ENCODE measurements at regions not wholly inside any gene's neighbourhood (a gene's known extent, or its start where the extent isn't known, plus 50 kb on each side); places are given as distances from the start of the nearest gene placed in this dataset.
A peak's percentile ranks its signal among the peaks of the same experiment; 100 is the strongest.
"Not testable (repeated sequence)": the region's sequence is repeated elsewhere in the genome, so short reads cannot be mapped to it uniquely, and the experiment has no call there.

GRCh38 chr21:35529171-35529863 lies 480.2 kb upstream of the RUNX1 start:
- peak; percentile 18 for DNase-seq (ENCODE audit: low read depth, low spot score)

DNA sequence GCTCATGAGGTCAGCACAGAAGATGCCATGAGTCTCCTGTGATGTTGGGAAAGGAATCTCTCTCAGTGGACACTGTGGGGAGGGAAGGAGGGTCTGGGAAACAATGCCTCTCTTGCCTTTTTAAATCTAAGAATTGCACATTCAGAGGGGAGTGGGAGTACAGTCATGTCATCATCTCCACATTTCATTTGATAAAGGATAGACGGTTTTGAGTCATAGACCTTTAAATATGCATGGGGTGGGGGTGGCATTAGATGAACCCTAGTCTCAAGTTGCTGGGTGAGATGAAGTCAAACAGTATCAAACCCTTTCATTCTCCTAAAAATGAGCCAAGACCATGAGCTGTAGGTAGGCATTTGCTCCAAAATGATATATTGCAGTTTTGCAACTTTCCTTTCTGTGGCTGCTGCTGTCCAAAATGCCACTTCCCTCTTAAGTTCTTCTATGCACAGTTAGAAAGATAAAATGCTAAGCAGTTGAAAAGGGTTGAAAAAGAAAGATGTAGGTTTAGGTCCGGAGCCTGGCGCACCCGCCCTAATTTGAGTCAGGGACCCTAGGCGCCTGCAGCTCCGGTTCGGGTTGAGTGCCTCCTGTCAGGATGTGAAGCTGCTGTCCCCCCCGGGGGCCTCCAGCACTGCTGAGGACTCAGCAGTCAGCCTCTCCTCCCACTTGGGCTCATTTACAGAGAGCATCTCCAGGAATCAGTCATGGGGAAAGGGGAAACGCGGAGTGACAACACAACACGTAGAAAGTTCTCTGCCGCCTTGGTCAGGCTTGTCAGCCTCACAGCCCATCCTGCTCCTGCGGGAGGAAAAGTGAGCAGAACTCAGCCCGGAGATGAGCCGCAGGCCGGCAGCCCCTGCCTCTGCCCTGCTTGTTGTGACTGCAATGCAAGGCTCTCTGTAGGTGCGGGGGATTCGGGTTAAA lies 479.3 kb upstream of the RUNX1 start:
- no peak for DNase-seq (ENCODE audit: low read depth, low spot score)

- DNase-seq (ENCODE audit: low read depth, low spot score) = no peak
Observed at GRCh38 chr21:35527358-35527757, 478.3 kb upstream of the RUNX1 start.

GRCh38 chr21:35525443-35525842 lies 476.3 kb upstream of the RUNX1 start:
- DNase-seq (ENCODE audit: low read depth, low spot score) = no peak

DNA sequence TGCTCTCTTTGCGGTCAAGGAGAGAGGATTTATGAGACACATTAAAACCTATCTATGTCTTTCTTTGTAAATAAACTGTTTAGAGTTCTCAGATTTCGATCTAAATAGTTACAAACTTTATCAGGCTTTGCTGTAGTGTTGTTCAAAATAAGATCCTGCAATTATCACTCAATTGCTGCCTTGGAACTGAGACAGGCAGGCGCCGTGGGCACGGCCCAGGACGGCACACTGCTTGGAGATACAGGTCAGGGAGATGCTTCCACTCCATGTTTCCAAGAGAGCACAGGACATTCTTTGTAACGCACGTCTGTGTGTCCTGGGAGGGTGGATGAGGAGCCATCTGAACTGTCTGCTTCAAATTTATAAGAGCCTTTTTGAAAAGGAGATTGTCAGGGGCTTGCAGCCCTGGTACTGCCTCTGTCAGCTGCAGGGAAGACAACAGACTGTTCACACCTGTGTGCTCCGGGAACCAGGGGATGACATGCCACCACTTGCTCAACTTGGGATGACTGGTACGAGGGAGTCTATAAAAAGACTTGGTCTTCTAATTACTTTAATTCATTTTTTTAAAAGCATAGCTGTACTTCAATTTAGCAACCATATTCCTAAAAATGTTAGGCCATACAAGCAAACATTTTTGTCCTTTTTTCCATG lies 472.9 kb upstream of the RUNX1 start:
- no peak for DNase-seq (ENCODE audit: low read depth, low spot score)

DNA sequence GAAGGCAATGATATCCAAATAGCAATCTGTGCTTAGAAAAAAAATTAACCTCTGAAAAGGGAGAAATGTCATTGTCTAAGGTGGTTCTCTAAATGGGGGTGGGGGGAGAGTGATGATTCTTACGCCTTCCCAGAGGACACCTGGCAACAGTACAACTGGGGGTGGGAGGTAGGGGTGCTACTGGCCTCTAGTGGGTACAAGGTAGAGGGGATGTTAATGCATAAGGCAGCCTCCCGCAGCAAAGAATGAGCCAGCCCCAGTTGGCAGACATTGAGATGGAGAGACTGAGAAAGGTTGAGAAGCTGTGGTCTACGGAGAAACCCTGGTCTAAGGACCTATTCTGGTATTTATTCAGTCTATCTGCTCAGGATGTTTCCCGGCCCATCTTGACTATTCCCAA lies 472.2 kb upstream of the RUNX1 start:
- DNase-seq (ENCODE audit: low read depth, low spot score) = no peak

DNA sequence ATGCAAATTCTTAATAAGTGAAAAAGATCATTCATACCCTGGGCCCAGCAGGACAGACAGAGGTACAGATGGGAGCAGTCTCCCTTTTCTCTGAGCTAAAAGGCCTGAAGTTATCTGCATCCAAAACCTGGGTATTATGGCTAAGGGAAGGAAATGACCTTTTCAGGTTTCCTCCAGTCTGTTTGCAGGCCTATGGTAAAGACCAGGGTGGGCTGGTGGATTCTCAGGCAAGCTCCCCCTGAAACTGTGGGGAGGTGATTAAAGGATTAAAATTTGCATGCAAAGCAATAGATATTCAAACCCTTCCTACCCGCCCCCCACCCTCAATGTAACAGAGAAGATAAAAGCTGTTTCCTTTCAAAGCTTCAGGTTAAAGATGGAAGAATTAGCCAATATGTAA lies 471.8 kb upstream of the RUNX1 start:
- DNase-seq (ENCODE audit: low read depth, low spot score) = no peak

GRCh38 chr21:35520302-35520701 lies 471.2 kb upstream of the RUNX1 start:
- no peak for DNase-seq (ENCODE audit: low read depth, low spot score)

GRCh38 chr21:35517865-35518264 lies 468.8 kb upstream of the RUNX1 start:
- DNase-seq (ENCODE audit: low read depth, low spot score) = no peak

- DNase-seq (ENCODE audit: low read depth, low spot score) = not testable (repeated sequence)
Observed at GRCh38 chr21:35516292-35516691, 467.2 kb upstream of the RUNX1 start.

GRCh38 chr21:35512346-35512745 lies 463.2 kb upstream of the RUNX1 start:
- no peak for DNase-seq (ENCODE audit: low read depth, low spot score)

GRCh38 chr21:35511696-35512162 lies 462.6 kb upstream of the RUNX1 start:
- no peak for DNase-seq (ENCODE audit: low read depth, low spot score)

GRCh38 chr21:35510957-35511695 lies 462.0 kb upstream of the RUNX1 start:
- no peak for DNase-seq (ENCODE audit: low read depth, low spot score)

DNA sequence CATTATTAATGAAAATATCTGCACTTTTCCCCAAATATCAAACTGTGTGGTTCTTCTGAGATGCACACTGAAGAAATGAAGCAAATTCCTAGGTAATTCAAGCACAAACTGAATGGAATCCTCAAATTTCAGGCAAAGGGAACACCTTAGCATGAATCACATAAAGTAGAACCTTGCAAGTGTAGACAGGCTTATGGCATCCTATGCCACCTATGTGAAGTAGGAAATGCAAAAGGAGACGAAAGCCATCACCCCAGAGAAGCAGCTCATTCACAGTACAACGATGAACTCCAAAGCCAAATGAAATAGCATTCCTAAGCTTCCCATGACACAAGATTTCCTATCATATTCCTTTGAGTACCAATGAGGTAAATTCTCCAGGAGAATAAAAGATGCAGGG lies 461.2 kb upstream of the RUNX1 start:
- no peak for DNase-seq (ENCODE audit: low read depth, low spot score)

DNA sequence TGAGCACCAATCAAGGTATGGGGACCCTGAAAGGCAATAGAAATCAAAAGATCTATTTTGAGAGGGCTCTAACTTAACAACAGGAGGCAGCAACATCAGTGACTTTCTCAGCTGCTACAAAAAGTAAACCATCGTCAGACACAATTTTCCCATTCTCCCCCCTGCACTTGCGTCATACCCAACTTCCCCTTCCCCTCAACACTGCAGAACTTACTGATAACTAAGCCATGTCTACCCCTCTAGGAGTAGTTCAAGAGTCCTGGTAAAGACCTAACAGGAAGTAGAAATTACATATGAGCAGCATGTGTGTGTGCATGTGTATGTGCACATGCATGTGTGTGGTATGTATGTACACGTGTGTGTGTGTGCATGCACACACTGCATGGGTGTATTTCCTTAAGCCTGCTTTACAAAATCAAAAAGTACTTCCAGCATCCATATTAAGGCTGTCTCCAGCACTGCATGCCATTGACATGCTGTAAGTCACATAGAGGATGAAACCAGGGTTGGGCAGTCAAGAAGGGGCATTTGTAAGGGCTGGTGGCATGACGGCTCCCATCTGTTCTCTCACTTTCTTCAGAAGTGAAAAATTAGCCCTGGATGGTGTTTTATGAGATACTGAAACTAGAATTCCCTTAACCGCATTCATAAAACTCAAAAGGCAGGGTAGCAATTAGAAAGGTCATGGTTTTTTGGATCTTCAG lies 460.1 kb upstream of the RUNX1 start:
- DNase-seq (ENCODE audit: low read depth, low spot score) = no peak

GRCh38 chr21:35508139-35508888 lies 459.2 kb upstream of the RUNX1 start:
- DNase-seq (ENCODE audit: low read depth, low spot score) = peak; percentile 23

DNA sequence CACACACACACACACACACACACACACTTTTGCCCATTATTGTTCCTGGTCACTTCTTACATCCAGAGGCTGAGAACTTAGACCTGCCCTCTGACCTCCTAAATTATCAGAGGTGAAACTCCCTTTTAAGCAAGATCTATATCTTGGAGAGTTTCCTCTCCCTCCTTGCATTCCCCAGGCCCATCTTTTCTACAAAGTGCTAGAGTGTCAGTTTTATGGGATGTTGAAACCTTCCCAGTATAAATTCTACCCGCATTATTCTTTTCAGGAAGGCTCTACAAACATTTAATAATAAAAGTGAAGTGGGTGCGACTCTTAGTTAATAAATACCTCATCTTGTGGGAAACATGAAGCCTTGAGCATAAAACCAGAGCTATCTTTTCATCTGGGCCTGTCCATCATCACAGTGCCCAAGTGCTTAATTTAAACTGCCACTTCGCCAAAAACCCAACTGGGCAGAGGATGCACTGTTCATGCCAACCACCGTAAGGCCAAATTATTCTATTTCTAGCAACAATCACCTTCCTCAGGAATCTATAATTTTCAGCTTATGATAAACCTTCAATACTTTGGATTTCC lies 458.2 kb upstream of the RUNX1 start:
- no peak for DNase-seq (ENCODE audit: low read depth, low spot score)

DNA sequence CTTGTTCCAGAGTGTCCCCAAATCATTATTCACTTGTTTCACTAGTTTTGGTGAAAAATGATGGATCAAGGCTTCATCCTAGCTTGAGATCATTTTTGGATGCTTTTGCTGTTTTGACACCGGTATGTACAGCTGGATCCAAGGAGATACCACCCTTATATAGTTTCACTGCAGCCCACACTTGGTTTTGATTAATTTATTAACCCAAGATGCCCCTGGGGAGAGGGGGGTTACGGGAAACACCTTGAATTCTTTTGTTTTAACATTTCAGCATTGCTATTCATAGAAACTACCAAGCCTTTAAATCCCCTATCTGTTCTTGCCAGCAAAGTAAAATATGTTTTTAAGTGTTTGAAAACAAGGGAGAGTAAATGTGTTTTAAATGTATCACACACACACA lies 457.7 kb upstream of the RUNX1 start:
- DNase-seq (ENCODE audit: low read depth, low spot score) = no peak

DNA sequence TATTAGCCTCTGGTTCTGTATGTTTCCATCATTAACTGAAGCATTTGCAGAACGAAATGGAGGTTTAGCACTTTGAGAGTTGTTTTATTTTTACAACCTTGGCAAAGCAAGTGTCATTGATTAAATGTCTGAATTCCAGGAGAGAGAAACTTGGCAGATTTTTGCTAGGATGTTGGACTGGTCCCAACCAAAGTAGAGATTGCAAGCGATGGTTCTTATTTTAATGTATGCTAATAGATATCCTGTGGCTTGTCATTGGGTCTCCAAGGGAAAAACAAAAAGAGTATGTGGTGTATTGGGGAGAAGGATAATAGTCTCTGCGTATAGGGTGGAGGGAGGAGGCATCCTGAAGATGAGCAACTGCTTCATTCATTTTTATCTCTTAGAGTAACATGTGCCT lies 457.2 kb upstream of the RUNX1 start:
- DNase-seq (ENCODE audit: low read depth, low spot score) = peak; percentile 75

- no peak for DNase-seq (ENCODE audit: low read depth, low spot score)
Observed at GRCh38 chr21:35504951-35505466, 455.9 kb upstream of the RUNX1 start.

Measured in astrocyte of the hippocampus (primary cell).